Gastroesophageal sphincter (tissue), 4 donors: ENCODE measurements at regions not wholly inside any gene's neighbourhood (a gene's known extent, or its start where the extent isn't known, plus 50 kb on each side); places are given as distances from the start of the nearest gene placed in this dataset.

ENCODE experiments used
- ATAC-seq: fragments of 150-250 bp; one replicate; pipeline ENCODE4 v1.9.1; 2016; ENCODE audit warnings: mild to moderate bottlenecking, moderate library complexity
- H3K27ac ChIP-seq, 4 donors: fragments of 200-600 bp; sonication (generic) in 3 of 4; 1 replicate in 3 of 4; 2 replicates in 1 of 4; pipeline ENCODE4 v1.5.1; 2016 to 2019
- H3K27me3 ChIP-seq: fragments of 200-600 bp; sonication (generic); one replicate; pipeline ENCODE4 v1.5.1; 2019
- H3K36me3 ChIP-seq, 2 donors: fragments of 200-600 bp; sonication (generic); one replicate each; pipeline ENCODE4 v1.5.1; 2019; ENCODE audit warnings: control low read depth in 1 of 2
- H3K4me1 ChIP-seq, 3 donors: fragments of 200-600 bp; sonication (generic); 1 replicate in 2 of 3; 2 replicates in 1 of 3; pipeline ENCODE4 v1.5.1; 2016 to 2019; ENCODE audit warnings: control low read depth in 2 of 3
- H3K4me3 ChIP-seq, 2 donors: fragments of 200-600 bp; sonication (generic); one replicate each; pipeline ENCODE4 v1.5.1; 2019; ENCODE audit warnings: mild to moderate bottlenecking in 1 of 2, moderate library complexity in 1 of 2
- H3K9me3 ChIP-seq, 3 donors: fragments of 200-600 bp; sonication (generic); one replicate each; pipeline ENCODE4 v1.5.1; 2017 to 2019; ENCODE audit warnings: control low read depth in 2 of 3
- EP300 ChIP-seq: sonication (generic); formaldehyde crosslinking; IDR thresholded peaks from one replicate; pipeline ENCODE4 v1.6.1; 2017; ENCODE audit warnings: antibody characterized with exemption, mild to moderate bottlenecking
- POLR2A ChIP-seq, 2 donors: fragments of 450-650 bp; IDR thresholded peaks; one replicate each; pipeline ENCODE4 v1.6.1; 2017; ENCODE audit warnings: antibody characterized with exemption in 2 of 2, mild to moderate bottlenecking in 2 of 2, moderate library complexity in 1 of 2
- POLR2AphosphoS5 ChIP-seq: sonication (generic); formaldehyde crosslinking; IDR thresholded peaks from one replicate; pipeline ENCODE4 v1.6.1; 2017; ENCODE audit warnings: antibody characterized with exemption
- WGBS, 2 donors: methylation state at CpG; one replicate each; pipeline ENCODE4 v1.1.5; 2018; ENCODE audit warnings: low coverage in 1 of 2; 5-methylcytosine and 5-hydroxymethylcytosine counted together
- TF ChIP-seq, protein P1 (sequence below), 4 experiments: fragments of 200-600 bp in 2 of 4; fragments of 450-650 bp in 2 of 4; sonication (generic) in 1 of 4; IDR thresholded peaks; one replicate each; pipeline ENCODE4 v1.5.1; 2017 to 2019; ENCODE audit warnings: antibody characterized with exemption in 4 of 4, mild to moderate bottlenecking in 2 of 4, moderate library complexity in 2 of 4

- WGBS, 2 donors = 69 to 81% methylated on average over 3 of the region's 3 CpGs
- peaks cover 0 to 5% (median 0%) of the 10 kb centered on the region in 3 donors for H3K4me1 ChIP-seq
- H3K4me3 ChIP-seq = no peak overlapping the region
- H3K27ac ChIP-seq = no peak overlapping the region
- ATAC-seq = no peak
- H3K27me3 ChIP-seq = no peaks in the 10 kb centered on the region
- no peaks in the 10 kb centered on the region for H3K9me3 ChIP-seq
- no peaks in the 10 kb centered on the region for H3K36me3 ChIP-seq
- TF ChIP-seq EP300 = no peak
- TF ChIP-seq, protein P1, sequence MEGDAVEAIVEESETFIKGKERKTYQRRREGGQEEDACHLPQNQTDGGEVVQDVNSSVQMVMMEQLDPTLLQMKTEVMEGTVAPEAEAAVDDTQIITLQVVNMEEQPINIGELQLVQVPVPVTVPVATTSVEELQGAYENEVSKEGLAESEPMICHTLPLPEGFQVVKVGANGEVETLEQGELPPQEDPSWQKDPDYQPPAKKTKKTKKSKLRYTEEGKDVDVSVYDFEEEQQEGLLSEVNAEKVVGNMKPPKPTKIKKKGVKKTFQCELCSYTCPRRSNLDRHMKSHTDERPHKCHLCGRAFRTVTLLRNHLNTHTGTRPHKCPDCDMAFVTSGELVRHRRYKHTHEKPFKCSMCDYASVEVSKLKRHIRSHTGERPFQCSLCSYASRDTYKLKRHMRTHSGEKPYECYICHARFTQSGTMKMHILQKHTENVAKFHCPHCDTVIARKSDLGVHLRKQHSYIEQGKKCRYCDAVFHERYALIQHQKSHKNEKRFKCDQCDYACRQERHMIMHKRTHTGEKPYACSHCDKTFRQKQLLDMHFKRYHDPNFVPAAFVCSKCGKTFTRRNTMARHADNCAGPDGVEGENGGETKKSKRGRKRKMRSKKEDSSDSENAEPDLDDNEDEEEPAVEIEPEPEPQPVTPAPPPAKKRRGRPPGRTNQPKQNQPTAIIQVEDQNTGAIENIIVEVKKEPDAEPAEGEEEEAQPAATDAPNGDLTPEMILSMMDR (IDR thresholded peaks at IDR 0.05) = no peak
These were observed 117.0 kb upstream of the AHR start for GRCh38 chr7:17181482-17181881.

DNA sequence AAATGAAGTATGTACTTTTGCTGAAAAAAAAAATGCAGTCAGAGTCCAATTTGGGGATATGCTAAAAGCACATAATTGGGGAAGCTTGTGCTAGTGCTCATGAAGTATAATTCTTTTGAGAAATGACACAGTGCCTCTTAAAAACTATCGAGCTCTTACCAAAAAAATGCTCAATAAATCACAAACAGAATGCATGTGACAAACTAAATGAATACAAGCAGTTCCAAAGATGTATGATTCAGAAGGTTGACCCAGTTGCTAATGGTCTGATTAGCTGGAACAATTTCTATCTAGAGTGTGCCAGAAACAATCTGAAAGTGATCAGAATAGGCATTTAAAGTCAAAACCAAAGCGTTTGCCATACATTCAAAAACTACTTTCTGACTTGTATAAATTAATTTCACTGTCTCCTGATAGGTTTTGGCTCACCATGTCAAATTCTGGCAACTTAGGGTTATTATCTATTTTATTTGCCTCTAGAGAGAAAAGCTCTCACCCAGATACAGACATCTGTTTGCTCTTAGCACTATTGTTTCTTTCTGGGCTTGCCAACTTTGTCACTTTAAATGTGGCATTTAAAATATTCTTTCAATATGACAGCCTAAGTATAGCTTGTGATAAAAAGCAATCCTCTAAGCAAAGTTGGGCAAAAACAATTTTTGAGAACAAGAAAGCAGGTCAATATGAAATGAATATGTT lies 114.7 kb upstream of the AHR start:
- no peak for ATAC-seq
- H3K27me3 ChIP-seq = no peaks in the 10 kb centered on the region

GRCh38 chr7:17184805-17185689 lies 113.4 kb upstream of the AHR start:
- TF ChIP-seq EP300 (no peak), POLR2A (IDR thresholded peaks at IDR 0.05) (no peak), POLR2AphosphoS5 (no peak)
- TF ChIP-seq, protein P1 (IDR thresholded peaks at IDR 0.05) = no peak
- ATAC-seq = no peak
- peaks cover 0 to 5% (median 0%) of the 10 kb centered on the region in 3 donors for H3K4me1 ChIP-seq
- H3K27ac ChIP-seq = no peak overlapping the region
- 62 to 68% methylated on average over 4 of the region's 4 CpGs for WGBS, 2 donors
- no peaks in the 10 kb centered on the region for H3K36me3 ChIP-seq
- no peak overlapping the region for H3K4me3 ChIP-seq
- H3K27me3 ChIP-seq = no peaks in the 10 kb centered on the region
- no peaks in the 10 kb centered on the region for H3K9me3 ChIP-seq

More for the DNA sequence above, 114.7 kb upstream of the AHR start:
- H3K36me3 ChIP-seq = no peaks in the 10 kb centered on the region
- H3K27ac ChIP-seq = no peak overlapping the region
- TF ChIP-seq, protein P1 (IDR thresholded peaks at IDR 0.05) = no peak
- peak; percentile 35 for TF ChIP-seq POLR2AphosphoS5
- TF ChIP-seq POLR2A (IDR thresholded peaks at IDR 0.05) = no peak
- WGBS, 2 donors = 40 to 53% methylated on average over 2 of the region's 2 CpGs
- H3K9me3 ChIP-seq = no peaks in the 10 kb centered on the region
- H3K4me1 ChIP-seq = peaks cover 0 to 5% (median 0%) of the 10 kb centered on the region in 3 donors
- H3K4me3 ChIP-seq = no peak overlapping the region

- 51 to 57% methylated on average over 4 of the region's 4 CpGs for whole genome bisulfite sequencing, 2 donors
- no peak overlapping the region for H3K27ac ChIP-seq
- ATAC-seq = peak; percentile 55
- H3K9me3 ChIP-seq = no peaks in the 10 kb centered on the region
- H3K36me3 ChIP-seq = no peaks in the 10 kb centered on the region
- H3K4me1 ChIP-seq = peaks cover 0 to 5% (median 0%) of the 10 kb centered on the region in 3 donors
- TF ChIP-seq POLR2A (IDR thresholded peaks at IDR 0.05) (no peak), POLR2AphosphoS5 (no peak), EP300 (no peak)
- TF ChIP-seq, protein P1 (IDR thresholded peaks at IDR 0.05) = no peak
- H3K27me3 ChIP-seq = no peaks in the 10 kb centered on the region
- H3K4me3 ChIP-seq = no peak overlapping the region
These were observed 112.8 kb upstream of the AHR start for GRCh38 chr7:17185690-17186070.
